GM12878 (cell line): ENCODE measurements at regions not wholly inside any gene's neighbourhood (a gene's known extent, or its start where the extent isn't known, plus 50 kb on each side); places are given as distances from the start of the nearest gene placed in this dataset.

Experiments used
- FOXK2 ChIP-seq: fragments of 450-650 bp; IDR thresholded peaks from 2 replicates; pipeline ENCODE4 v1.6.1; 2017; ENCODE audit warnings: mild to moderate bottlenecking, moderate library complexity
- IRF3 ChIP-seq: fragments of 450-650 bp; IDR thresholded peaks from 2 replicates; pipeline ENCODE4 v1.6.1; 2014; ENCODE audit warnings: mild to moderate bottlenecking
- LARP7 ChIP-seq: fragments of 450-650 bp; IDR thresholded peaks from 2 replicates; pipeline ENCODE4 v1.6.1; 2017; ENCODE audit warnings: mild to moderate bottlenecking
- NFYA ChIP-seq: IDR thresholded peaks from 2 replicates; pipeline ENCODE4 v1.6.1; 2011; ENCODE audit warnings: low read depth, mild to moderate bottlenecking, low read length, improper control_type of control experiment, borderline replicate concordance
- POLR2A ChIP-seq: IDR thresholded peaks from 2 replicates; pipeline ENCODE4 v1.6.1; 2011; ENCODE audit warnings: low read depth, mild to moderate bottlenecking, low read length
- RAD21 ChIP-seq: IDR thresholded peaks from 2 replicates; pipeline ENCODE4 v1.6.1; 2011; ENCODE audit warnings: mild to moderate bottlenecking, low read depth, low read length, moderate library complexity; ENCODE audit not compliant: insufficient read depth
- REST ChIP-seq: IDR thresholded peaks from 2 replicates; pipeline ENCODE4 v1.6.1; 2012; ENCODE audit warnings: mild to moderate bottlenecking, low read depth, low read length
- SRF ChIP-seq, 2 experiments: IDR thresholded peaks; 2 replicates each; pipeline ENCODE4 v1.6.1; 2011; ENCODE audit warnings: low read depth in 2 of 2, low read length in 2 of 2, mild to moderate bottlenecking in 1 of 2, moderate library complexity in 1 of 2
- TCF12 ChIP-seq: IDR thresholded peaks from 2 replicates; pipeline ENCODE4 v1.6.1; 2011; ENCODE audit warnings: low read depth, mild to moderate bottlenecking, low read length
- ZNF24 ChIP-seq: fragments of 450-650 bp; IDR thresholded peaks from 2 replicates; pipeline ENCODE4 v1.6.1; 2017; ENCODE audit warnings: antibody characterized with exemption, mild to moderate bottlenecking
- ZSCAN29 ChIP-seq: fragments of 450-650 bp; IDR thresholded peaks from 2 replicates; pipeline ENCODE4 v1.6.1; 2017; ENCODE audit warnings: mild to moderate bottlenecking, moderate library complexity
- TF ChIP-seq, protein P1 (sequence below): IDR thresholded peaks from 2 replicates; pipeline ENCODE4 v1.6.1; 2012; ENCODE audit warnings: low read length, inconsistent platforms

DNA sequence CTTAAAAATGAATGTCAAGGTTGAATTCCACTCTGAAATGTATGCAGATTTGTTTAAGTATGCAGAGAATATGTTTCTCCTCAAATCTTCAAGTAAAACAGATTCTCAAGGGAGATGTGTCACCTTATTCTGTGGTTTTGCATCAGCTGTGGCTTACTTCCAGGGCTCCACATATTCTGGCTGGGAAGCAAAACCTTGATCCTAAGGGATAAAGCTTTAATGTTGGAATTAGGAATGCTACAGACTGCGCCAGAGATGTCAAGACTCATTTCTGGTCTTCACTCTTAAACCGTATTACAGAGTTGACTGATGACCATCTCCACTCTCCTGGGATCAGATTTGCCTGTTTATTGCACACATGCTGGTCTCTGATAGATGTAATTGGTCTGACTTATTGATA is 143.9 kb upstream of the DIPK2B start (continued):
- no peak for TF ChIP-seq IRF3
- no peak for TF ChIP-seq SRF (IDR thresholded peaks at IDR 0.05; ENCODE audit: low read depth in 2 of 2, low read length in 2 of 2)
- TF ChIP-seq, protein P1, sequence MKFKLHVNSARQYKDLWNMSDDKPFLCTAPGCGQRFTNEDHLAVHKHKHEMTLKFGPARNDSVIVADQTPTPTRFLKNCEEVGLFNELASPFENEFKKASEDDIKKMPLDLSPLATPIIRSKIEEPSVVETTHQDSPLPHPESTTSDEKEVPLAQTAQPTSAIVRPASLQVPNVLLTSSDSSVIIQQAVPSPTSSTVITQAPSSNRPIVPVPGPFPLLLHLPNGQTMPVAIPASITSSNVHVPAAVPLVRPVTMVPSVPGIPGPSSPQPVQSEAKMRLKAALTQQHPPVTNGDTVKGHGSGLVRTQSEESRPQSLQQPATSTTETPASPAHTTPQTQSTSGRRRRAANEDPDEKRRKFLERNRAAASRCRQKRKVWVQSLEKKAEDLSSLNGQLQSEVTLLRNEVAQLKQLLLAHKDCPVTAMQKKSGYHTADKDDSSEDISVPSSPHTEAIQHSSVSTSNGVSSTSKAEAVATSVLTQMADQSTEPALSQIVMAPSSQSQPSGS: no peak
- no peak for TF ChIP-seq LARP7
- TF ChIP-seq POLR2A: no peak
- TF ChIP-seq FOXK2: no peak
- no peak for TF ChIP-seq TCF12
- no peak for TF ChIP-seq ZNF24
- TF ChIP-seq REST: no peak
- no peak for TF ChIP-seq NFYA
- no peak for TF ChIP-seq ZSCAN29
- TF ChIP-seq RAD21: no peak
